ENCODE measurements at regions not wholly inside any gene's neighbourhood (a gene's known extent, or its start where the extent isn't known, plus 50 kb on each side); places are given as distances from the start of the nearest gene placed in this dataset.

- TF ChIP-seq, protein P1, sequence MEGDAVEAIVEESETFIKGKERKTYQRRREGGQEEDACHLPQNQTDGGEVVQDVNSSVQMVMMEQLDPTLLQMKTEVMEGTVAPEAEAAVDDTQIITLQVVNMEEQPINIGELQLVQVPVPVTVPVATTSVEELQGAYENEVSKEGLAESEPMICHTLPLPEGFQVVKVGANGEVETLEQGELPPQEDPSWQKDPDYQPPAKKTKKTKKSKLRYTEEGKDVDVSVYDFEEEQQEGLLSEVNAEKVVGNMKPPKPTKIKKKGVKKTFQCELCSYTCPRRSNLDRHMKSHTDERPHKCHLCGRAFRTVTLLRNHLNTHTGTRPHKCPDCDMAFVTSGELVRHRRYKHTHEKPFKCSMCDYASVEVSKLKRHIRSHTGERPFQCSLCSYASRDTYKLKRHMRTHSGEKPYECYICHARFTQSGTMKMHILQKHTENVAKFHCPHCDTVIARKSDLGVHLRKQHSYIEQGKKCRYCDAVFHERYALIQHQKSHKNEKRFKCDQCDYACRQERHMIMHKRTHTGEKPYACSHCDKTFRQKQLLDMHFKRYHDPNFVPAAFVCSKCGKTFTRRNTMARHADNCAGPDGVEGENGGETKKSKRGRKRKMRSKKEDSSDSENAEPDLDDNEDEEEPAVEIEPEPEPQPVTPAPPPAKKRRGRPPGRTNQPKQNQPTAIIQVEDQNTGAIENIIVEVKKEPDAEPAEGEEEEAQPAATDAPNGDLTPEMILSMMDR (IDR thresholded peaks at IDR 0.05), result no peak
- no peak for TF ChIP-seq POLR2A (IDR thresholded peaks at IDR 0.05)
- Histone ChIP-seq H3K4me1 (no peaks in the 10 kb centered on the region), H3K4me3 (no peak overlapping the region), H3K27ac (no peak overlapping the region), H3K36me3 (no peaks in the 10 kb centered on the region), H3K9me3 (no peaks in the 10 kb centered on the region), H3K27me3 (no peaks in the 10 kb centered on the region)
- no peak for DNase-seq
- intact Hi-C loops (cut with DNase I), result no loop called here
- no peak for ATAC-seq
These were observed 555.8 kb downstream of the SATB2 start for GRCh38 chr2:198901894-198902293.

DNA sequence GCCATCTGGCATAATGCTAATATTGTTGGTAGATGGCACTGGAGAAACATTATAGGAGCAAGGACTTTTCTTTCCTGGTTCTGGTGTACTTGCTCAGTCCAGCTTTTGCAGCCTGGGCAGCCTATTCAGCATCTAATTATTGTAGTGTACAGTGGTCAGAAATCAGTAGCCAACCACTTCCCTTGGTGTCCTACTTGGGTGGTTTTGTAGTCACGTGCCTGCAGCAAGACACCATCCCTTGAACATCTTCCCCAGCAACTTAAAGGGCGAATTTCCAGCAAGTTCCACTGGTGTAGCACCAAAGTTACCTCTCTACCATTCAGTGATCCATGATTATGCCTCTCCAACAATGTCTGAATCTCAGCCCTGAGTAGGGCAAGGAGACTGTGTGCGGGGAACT lies 557.6 kb downstream of the SATB2 start:
- intact Hi-C loops (cut with DNase I), result no loop called here
- WGBS (ENCODE audit: insufficient coverage, low coverage, low lambda C conversion rate, missing lambda C conversion rate), result 47% methylated on average over 2 of the region's 3 CpGs
- ATAC-seq (no peak), DNase-seq (no peak)
- no peaks in the 10 kb centered on the region for H3K9me3 ChIP-seq
- H3K4me1 ChIP-seq, result no peaks in the 10 kb centered on the region
- no peaks in the 10 kb centered on the region for H3K36me3 ChIP-seq
- no peaks in the 10 kb centered on the region for H3K27me3 ChIP-seq
- TF ChIP-seq, protein P1 (IDR thresholded peaks at IDR 0.05), result no peak
- no peak overlapping the region for H3K4me3 ChIP-seq
- H3K27ac ChIP-seq, result no peak overlapping the region

GRCh38 chr2:198890490-198890889 lies 567.2 kb downstream of the SATB2 start:
- intact Hi-C loops (cut with DNase I), result no loop called here
- no peak for TF ChIP-seq POLR2A (IDR thresholded peaks at IDR 0.05)
- TF ChIP-seq, protein P1 (IDR thresholded peaks at IDR 0.05), result no peak
- Histone ChIP-seq H3K4me1 (no peaks in the 10 kb centered on the region), H3K27me3 (no peaks in the 10 kb centered on the region), H3K27ac (no peak overlapping the region), H3K4me3 (no peak overlapping the region), H3K36me3 (no peaks in the 10 kb centered on the region), H3K9me3 (no peaks in the 10 kb centered on the region)
- no peak for DNase-seq
- ATAC-seq, result no peak

DNA sequence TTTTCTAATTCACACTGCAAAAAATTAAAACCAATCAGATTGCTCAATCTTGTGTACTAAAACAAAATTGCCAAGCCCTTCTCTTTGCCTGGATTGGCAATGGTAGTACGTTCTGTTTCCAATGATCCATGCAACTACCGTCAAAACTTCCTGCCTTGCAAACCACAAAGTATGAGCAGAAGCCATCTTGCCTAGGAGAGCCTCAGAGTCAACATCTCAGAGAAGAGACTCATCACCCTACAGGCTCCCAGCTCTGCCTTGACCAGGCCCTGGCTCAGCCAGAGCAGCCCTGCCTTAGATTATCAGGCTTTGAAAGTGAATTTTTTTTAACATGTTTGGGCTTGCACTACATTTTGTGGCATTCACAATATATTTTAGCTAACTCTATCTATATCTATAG lies 574.1 kb downstream of the SATB2 start:
- no peak for TF ChIP-seq POLR2A (IDR thresholded peaks at IDR 0.05)
- TF ChIP-seq, protein P1 (IDR thresholded peaks at IDR 0.05), result no peak
- Histone ChIP-seq H3K27me3 (no peaks in the 10 kb centered on the region), H3K9me3 (no peaks in the 10 kb centered on the region), H3K4me1 (no peaks in the 10 kb centered on the region), H3K27ac (no peak overlapping the region), H3K4me3 (no peak overlapping the region), H3K36me3 (no peaks in the 10 kb centered on the region)
- intact Hi-C loops (cut with DNase I), result no loop called here
- ATAC-seq (no peak), DNase-seq (no peak)
- 11% methylated on average over 2 of the region's 2 CpGs for WGBS (ENCODE audit: insufficient coverage, low coverage, low lambda C conversion rate, missing lambda C conversion rate)

DNA sequence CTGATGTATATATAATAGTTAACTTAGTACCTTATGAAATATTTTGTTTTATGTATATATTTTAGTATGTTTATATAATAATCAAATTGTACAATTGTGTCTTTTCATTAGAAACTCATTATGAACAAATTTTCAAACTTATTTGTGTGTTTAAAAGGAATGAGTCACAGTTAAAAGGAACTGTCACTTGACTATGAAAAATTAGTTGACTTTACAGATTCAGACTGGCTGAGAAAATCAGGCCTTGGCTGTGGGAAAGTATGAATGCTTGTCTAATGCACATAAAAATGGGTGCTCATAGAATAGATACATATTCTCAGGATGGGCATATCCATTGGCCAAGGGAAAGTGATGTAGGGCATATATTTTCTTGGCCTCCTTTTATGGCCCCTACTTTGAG lies 576.8 kb downstream of the SATB2 start:
- TF ChIP-seq, protein P1 (IDR thresholded peaks at IDR 0.05), result no peak
- no peak for TF ChIP-seq POLR2A (IDR thresholded peaks at IDR 0.05)
- DNase-seq, result no peak

More for the DNA sequence above, 576.8 kb downstream of the SATB2 start:
- no peaks in the 10 kb centered on the region for H3K36me3 ChIP-seq
- no peaks in the 10 kb centered on the region for H3K4me1 ChIP-seq
- ATAC-seq, result no peak
- no peak overlapping the region for H3K27ac ChIP-seq
- no peak overlapping the region for H3K4me3 ChIP-seq
- no peaks in the 10 kb centered on the region for H3K27me3 ChIP-seq
- intact Hi-C loops (cut with DNase I), result no loop called here
- no peaks in the 10 kb centered on the region for H3K9me3 ChIP-seq
